Left lung (tissue), 4 donors: ENCODE measurements at regions not wholly inside any gene's neighbourhood (a gene's known extent, or its start where the extent isn't known, plus 50 kb on each side); places are given as distances from the start of the nearest gene placed in this dataset.
A peak's percentile ranks its signal among the peaks of the same experiment; 100 is the strongest.

ENCODE experiments used
- ATAC-seq: fragments of 200-7000 bp; cut with Tn5 transposase; one replicate; pipeline ENCODE4 v1.9.1; 2020; ENCODE audit warnings: moderate library complexity
- DNase-seq, 4 donors: peaks; one replicate each; pipeline ENCODE4 v3.0.0-alpha.2; 2013 to 2020
- H3K27ac ChIP-seq, 2 donors: fragments of 200-600 bp; sonication (generic) in 1 of 2; one replicate each; pipeline versions ENCODE4 v1.5.0 to v1.8.0; 2020 to 2021
- H3K27me3 ChIP-seq, 2 donors: fragments of 200-600 bp; sonication (generic) in 1 of 2; one replicate each; pipeline versions ENCODE4 v1.5.0 to v1.8.0; 2020 to 2021
- H3K36me3 ChIP-seq, 2 donors: fragments of 200-600 bp; sonication (generic) in 1 of 2; one replicate each; pipeline versions ENCODE4 v1.5.0 to v1.8.0; 2020 to 2021
- H3K4me1 ChIP-seq, 2 donors: fragments of 200-600 bp; one replicate each; pipeline ENCODE4 v1.8.0; 2021
- H3K4me3 ChIP-seq, 2 donors: fragments of 200-600 bp; sonication (generic) in 1 of 2; one replicate each; pipeline versions ENCODE4 v1.5.0 to v1.8.0; 2020 to 2021; ENCODE audit warnings: mild to moderate bottlenecking in 1 of 2
- H3K9me3 ChIP-seq, 2 donors: fragments of 200-600 bp; sonication (generic) in 1 of 2; one replicate each; pipeline versions ENCODE4 v1.5.0 to v1.8.0; 2020 to 2021
- CTCF ChIP-seq, 2 donors: fragments of 200-600 bp; sonication (generic) in 1 of 2; IDR thresholded peaks; one replicate each; pipeline versions ENCODE4 v1.5.0 to v1.8.0; 2021; ENCODE audit warnings: antibody characterized with exemption in 2 of 2
- intact Hi-C, 2 donors: fragments of 100-400 bp; cut with DNase I; formaldehyde crosslinking; loops; one replicate each; pipeline versions ENCODE4 v1.11.2 to v1.14.2; 2022
- donor health status: DM: no; HTN: yes; CAD: no.
- donor health status: DM: no; HTN: no; CAD: no.

- no peak for TF ChIP-seq CTCF (IDR thresholded peaks at IDR 0.05)
- Histone ChIP-seq H3K27ac (no peak overlapping the region), H3K9me3 (peaks cover 0 to 2% of the 10 kb centered on the region in 2 donors), H3K36me3 (no peaks in the 10 kb centered on the region), H3K4me1 (no peaks in the 10 kb centered on the region), H3K4me3 (no peak overlapping the region), H3K27me3 (no peaks in the 10 kb centered on the region)
- no peak for DNase-seq
- no peak for ATAC-seq
- intact Hi-C loops = no loop called here
These were observed 156.4 kb downstream of the FGF18 start for GRCh38 chr5:171575808-171576207.

- Histone ChIP-seq H3K27ac (no peak overlapping the region), H3K9me3 (peaks cover 0 to 2% of the 10 kb centered on the region in 2 donors), H3K36me3 (no peaks in the 10 kb centered on the region), H3K4me3 (no peak overlapping the region), H3K27me3 (no peaks in the 10 kb centered on the region), H3K4me1 (no peaks in the 10 kb centered on the region)
- intact Hi-C loops = no loop called here
- ATAC-seq (no peak), DNase-seq (no peak)
- no peak for TF ChIP-seq CTCF (IDR thresholded peaks at IDR 0.05)
These were observed 157.8 kb downstream of the FGF18 start for GRCh38 chr5:171577042-171577758.

- no peak for DNase-seq
These were observed 158.8 kb downstream of the FGF18 start for GRCh38 chr5:171578049-171578828.

GRCh38 chr5:171578829-171579491, 159.5 kb downstream of the FGF18 start:
- H3K9me3 ChIP-seq = peaks cover 0 to 2% of the 10 kb centered on the region in 2 donors
- peak overlapping the region in 1 of 2 donors; percentile 3 for H3K27ac ChIP-seq
- ATAC-seq = no peak

More at GRCh38 chr5:171578049-171578828, 158.8 kb downstream of the FGF18 start:
- peak; percentile 30 for ATAC-seq
- intact Hi-C loops = no loop called here
- H3K4me3 ChIP-seq = no peak overlapping the region
- no peak overlapping the region for H3K27ac ChIP-seq
- H3K27me3 ChIP-seq = no peaks in the 10 kb centered on the region
- no peaks in the 10 kb centered on the region for H3K4me1 ChIP-seq
- H3K9me3 ChIP-seq = peaks cover 0 to 2% of the 10 kb centered on the region in 2 donors
- TF ChIP-seq CTCF (IDR thresholded peaks at IDR 0.05) = no peak
- H3K36me3 ChIP-seq = no peaks in the 10 kb centered on the region

More at GRCh38 chr5:171578829-171579491, 159.5 kb downstream of the FGF18 start:
- intact Hi-C loops = no loop called here
- Histone ChIP-seq H3K27me3 (no peaks in the 10 kb centered on the region), H3K4me1 (no peaks in the 10 kb centered on the region), H3K36me3 (no peaks in the 10 kb centered on the region), H3K4me3 (no peak overlapping the region)
- no peak for DNase-seq
- no peak for TF ChIP-seq CTCF (IDR thresholded peaks at IDR 0.05)
